ENCODE measurements at regions not wholly inside any gene's neighbourhood (a gene's known extent, or its start where the extent isn't known, plus 50 kb on each side); places are given as distances from the start of the nearest gene placed in this dataset.

DNA sequence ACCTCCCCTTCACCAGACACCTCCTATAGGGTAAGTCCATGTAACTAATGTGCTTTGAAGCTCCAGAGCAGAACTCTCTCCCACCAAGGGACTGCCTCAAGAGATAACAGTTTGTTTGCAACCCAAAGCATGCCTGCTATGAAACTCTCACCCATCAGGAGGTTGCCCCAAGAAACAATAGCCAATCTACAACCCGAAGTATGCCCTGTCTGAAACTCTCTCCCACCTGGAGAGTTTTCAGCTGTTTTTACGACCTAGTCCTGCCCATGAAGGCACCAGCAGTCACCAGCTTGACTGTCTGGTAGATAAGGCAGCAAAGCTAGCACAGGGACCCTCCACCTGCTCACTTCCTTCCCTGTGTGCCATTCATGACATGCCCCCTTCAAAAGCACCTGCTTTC is 533.9 kb upstream of the CRIM1 start:
- TF ChIP-seq, protein P1, sequence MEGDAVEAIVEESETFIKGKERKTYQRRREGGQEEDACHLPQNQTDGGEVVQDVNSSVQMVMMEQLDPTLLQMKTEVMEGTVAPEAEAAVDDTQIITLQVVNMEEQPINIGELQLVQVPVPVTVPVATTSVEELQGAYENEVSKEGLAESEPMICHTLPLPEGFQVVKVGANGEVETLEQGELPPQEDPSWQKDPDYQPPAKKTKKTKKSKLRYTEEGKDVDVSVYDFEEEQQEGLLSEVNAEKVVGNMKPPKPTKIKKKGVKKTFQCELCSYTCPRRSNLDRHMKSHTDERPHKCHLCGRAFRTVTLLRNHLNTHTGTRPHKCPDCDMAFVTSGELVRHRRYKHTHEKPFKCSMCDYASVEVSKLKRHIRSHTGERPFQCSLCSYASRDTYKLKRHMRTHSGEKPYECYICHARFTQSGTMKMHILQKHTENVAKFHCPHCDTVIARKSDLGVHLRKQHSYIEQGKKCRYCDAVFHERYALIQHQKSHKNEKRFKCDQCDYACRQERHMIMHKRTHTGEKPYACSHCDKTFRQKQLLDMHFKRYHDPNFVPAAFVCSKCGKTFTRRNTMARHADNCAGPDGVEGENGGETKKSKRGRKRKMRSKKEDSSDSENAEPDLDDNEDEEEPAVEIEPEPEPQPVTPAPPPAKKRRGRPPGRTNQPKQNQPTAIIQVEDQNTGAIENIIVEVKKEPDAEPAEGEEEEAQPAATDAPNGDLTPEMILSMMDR (IDR thresholded peaks at IDR 0.05; ENCODE audit: insufficient read depth, low read length, poor library complexity, severe bottlenecking): no peak
- TF ChIP-seq EZH2phosphoT487 (conservative IDR thresholded peaks at IDR 0.05; ENCODE audit: low read length): no peak

All from SU-DHL-6 (cell line).